ENCODE measurements at regions not wholly inside any gene's neighbourhood (a gene's known extent, or its start where the extent isn't known, plus 50 kb on each side); places are given as distances from the start of the nearest gene placed in this dataset.

- no peak for TF ChIP-seq JUND (IDR thresholded peaks at IDR 0.05; ENCODE audit: low read depth)
- in situ Hi-C loops (cut with HindIII; ENCODE audit: low pct_unique_long_range_greater_than_20kb, low sequenced_read_pairs), result no loop called here
- no peak for DNase-seq (ENCODE audit: low read depth in 1 of 2, low spot score in 1 of 2)
These were observed 460.7 kb upstream of the CNTN3 start for GRCh38 chr3:75075158-75075557.

GRCh38 chr3:75076481-75076880 lies 462.0 kb upstream of the CNTN3 start:
- no peak for DNase-seq (ENCODE audit: low read depth in 1 of 2, low spot score in 1 of 2)
- in situ Hi-C loops (cut with HindIII; ENCODE audit: low pct_unique_long_range_greater_than_20kb, low sequenced_read_pairs), result no loop called here
- no peak for TF ChIP-seq JUND (IDR thresholded peaks at IDR 0.05; ENCODE audit: low read depth)

- in situ Hi-C loops (cut with HindIII; ENCODE audit: low pct_unique_long_range_greater_than_20kb, low sequenced_read_pairs), result no loop called here
- no peak for TF ChIP-seq JUND (IDR thresholded peaks at IDR 0.05; ENCODE audit: low read depth)
- DNase-seq (ENCODE audit: low read depth in 1 of 2, low spot score in 1 of 2), result no peak
These were observed 463.8 kb upstream of the CNTN3 start for GRCh38 chr3:75078290-75078689.

GRCh38 chr3:75082845-75083244 lies 468.4 kb upstream of the CNTN3 start:
- in situ Hi-C loops (cut with HindIII; ENCODE audit: low pct_unique_long_range_greater_than_20kb, low sequenced_read_pairs), result no loop called here
- no peak for DNase-seq (ENCODE audit: low read depth in 1 of 2, low spot score in 1 of 2)
- no peak for TF ChIP-seq JUND (IDR thresholded peaks at IDR 0.05; ENCODE audit: low read depth)

- DNase-seq (ENCODE audit: low read depth in 1 of 2, low spot score in 1 of 2), result peak; percentile 2 to 56
- no peak for TF ChIP-seq JUND (IDR thresholded peaks at IDR 0.05; ENCODE audit: low read depth)
- in situ Hi-C loops (cut with HindIII; ENCODE audit: low pct_unique_long_range_greater_than_20kb, low sequenced_read_pairs), result no loop called here
These were observed 475.4 kb upstream of the CNTN3 start for GRCh38 chr3:75089841-75090240.

- DNase-seq (ENCODE audit: low read depth in 1 of 2, low spot score in 1 of 2), result peak in 1 of 2 experiments; percentile 40
- in situ Hi-C loops (cut with HindIII; ENCODE audit: low pct_unique_long_range_greater_than_20kb, low sequenced_read_pairs), result no loop called here
- no peak for TF ChIP-seq JUND (IDR thresholded peaks at IDR 0.05; ENCODE audit: low read depth)
These were observed 487.1 kb upstream of the CNTN3 start for GRCh38 chr3:75101329-75102147.

- no peak for DNase-seq (ENCODE audit: low read depth in 1 of 2, low spot score in 1 of 2)
- TF ChIP-seq JUND (IDR thresholded peaks at IDR 0.05; ENCODE audit: low read depth), result no peak
- in situ Hi-C loops (cut with HindIII; ENCODE audit: low pct_unique_long_range_greater_than_20kb, low sequenced_read_pairs), result no loop called here
These were observed 496.3 kb upstream of the CNTN3 start for GRCh38 chr3:75110741-75111140.

GRCh38 chr3:75115695-75116094 lies 501.2 kb upstream of the CNTN3 start:
- in situ Hi-C loops (cut with HindIII; ENCODE audit: low pct_unique_long_range_greater_than_20kb, low sequenced_read_pairs), result no loop called here
- TF ChIP-seq JUND (IDR thresholded peaks at IDR 0.05; ENCODE audit: low read depth), result no peak
- no peak for DNase-seq (ENCODE audit: low read depth in 1 of 2, low spot score in 1 of 2)

GRCh38 chr3:75118779-75119178 lies 504.3 kb upstream of the CNTN3 start:
- in situ Hi-C loops (cut with HindIII; ENCODE audit: low pct_unique_long_range_greater_than_20kb, low sequenced_read_pairs), result no loop called here
- no peak for TF ChIP-seq JUND (IDR thresholded peaks at IDR 0.05; ENCODE audit: low read depth)
- no peak for DNase-seq (ENCODE audit: low read depth in 1 of 2, low spot score in 1 of 2)

- no peak for TF ChIP-seq JUND (IDR thresholded peaks at IDR 0.05; ENCODE audit: low read depth)
- in situ Hi-C loops (cut with HindIII; ENCODE audit: low pct_unique_long_range_greater_than_20kb, low sequenced_read_pairs), result no loop called here
- no peak for DNase-seq (ENCODE audit: low read depth in 1 of 2, low spot score in 1 of 2)
These were observed 512.1 kb upstream of the CNTN3 start for GRCh38 chr3:75126556-75126955.

GRCh38 chr3:75129101-75129500 lies 514.6 kb upstream of the CNTN3 start:
- no peak for TF ChIP-seq JUND (IDR thresholded peaks at IDR 0.05; ENCODE audit: low read depth)
- in situ Hi-C loops (cut with HindIII; ENCODE audit: low pct_unique_long_range_greater_than_20kb, low sequenced_read_pairs), result no loop called here
- no peak for DNase-seq (ENCODE audit: low read depth in 1 of 2, low spot score in 1 of 2)

GRCh38 chr3:75136100-75136897 lies 521.8 kb upstream of the CNTN3 start:
- no peak for DNase-seq (ENCODE audit: low read depth in 1 of 2, low spot score in 1 of 2)

GRCh38 chr3:75138345-75138744 lies 523.9 kb upstream of the CNTN3 start:
- DNase-seq (ENCODE audit: low read depth in 1 of 2, low spot score in 1 of 2), result no peak
- in situ Hi-C loops (cut with HindIII; ENCODE audit: low pct_unique_long_range_greater_than_20kb, low sequenced_read_pairs), result no loop called here
- TF ChIP-seq JUND (IDR thresholded peaks at IDR 0.05; ENCODE audit: low read depth), result no peak

More at GRCh38 chr3:75136100-75136897, 521.8 kb upstream of the CNTN3 start:
- TF ChIP-seq JUND (IDR thresholded peaks at IDR 0.05; ENCODE audit: low read depth), result no peak
- in situ Hi-C loops (cut with HindIII; ENCODE audit: low pct_unique_long_range_greater_than_20kb, low sequenced_read_pairs), result no loop called here
